HG03521 (cell line): ENCODE measurements at regions not wholly inside any gene's neighbourhood (a gene's known extent, or its start where the extent isn't known, plus 50 kb on each side); places are given as distances from the start of the nearest gene placed in this dataset.
"Not testable (repeated sequence)": the region's sequence is repeated elsewhere in the genome, so short reads cannot be mapped to it uniquely, and the experiment has no call there.

Experiments used
- ATAC-seq: cut with Tn5 transposase; IDR thresholded peaks from one replicate; pipeline ENCODE4 v1.9.1; 2021; ENCODE audit warnings: mild to moderate bottlenecking, moderate library complexity; ENCODE audit not compliant: unreplicated experiment

DNA sequence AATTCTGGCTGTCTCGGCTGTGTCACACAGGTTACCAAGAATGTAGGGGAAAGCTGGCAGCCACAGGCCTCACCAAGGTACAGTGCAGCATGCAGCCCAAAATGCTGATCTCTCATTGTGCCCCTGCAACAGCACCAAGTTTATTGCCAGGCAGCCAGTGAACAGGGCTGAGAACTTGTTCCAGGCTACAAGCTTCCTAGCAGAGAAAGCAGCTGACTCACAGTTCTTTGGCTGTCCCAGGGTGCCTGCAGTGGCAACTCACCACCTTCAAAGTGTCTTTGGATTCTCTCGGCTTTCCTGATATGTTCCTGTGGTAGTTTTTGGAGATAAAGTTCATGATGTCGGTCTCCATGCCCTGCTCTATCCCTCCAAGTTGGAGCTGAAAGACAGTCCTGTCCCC, 719.1 kb upstream of the ANO3 start:
- no peak for ATAC-seq

DNA sequence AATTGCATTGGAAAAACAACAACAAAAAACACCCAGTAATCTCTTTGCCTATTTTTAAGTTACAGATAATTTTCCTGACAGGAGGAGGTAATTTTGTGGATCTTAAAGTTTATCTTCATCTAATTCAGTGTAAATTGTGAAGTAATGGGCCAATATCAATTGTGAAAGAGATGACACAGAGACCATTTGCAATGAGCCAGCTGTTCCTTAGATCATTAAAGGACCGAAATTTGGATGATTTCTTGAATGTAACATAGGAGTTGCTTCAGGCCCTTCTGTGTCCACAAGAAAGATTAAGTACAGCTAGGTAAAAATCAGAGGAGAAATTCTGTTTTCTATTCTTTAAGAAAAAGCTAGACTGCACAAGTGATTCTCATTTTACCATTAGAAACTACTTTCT, 718.5 kb upstream of the ANO3 start:
- no peak for ATAC-seq

DNA sequence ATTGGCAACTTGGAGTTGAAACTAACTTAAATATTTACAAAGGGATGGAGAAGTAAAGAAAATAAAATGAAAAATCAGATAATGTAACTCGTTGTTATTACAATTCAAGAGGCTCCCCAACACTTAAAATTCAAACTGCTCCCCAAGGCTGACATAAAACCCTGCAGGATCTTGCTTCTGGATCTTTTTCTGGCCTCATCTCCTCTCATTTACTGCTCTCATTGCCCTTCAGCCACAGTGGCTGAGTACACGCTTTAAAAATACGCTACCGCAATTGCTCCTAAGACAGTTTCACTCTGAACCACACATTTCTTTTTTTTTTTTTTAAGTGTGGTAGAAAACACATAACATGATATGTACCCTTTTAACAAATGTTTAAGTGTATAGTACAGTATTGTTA, 718.1 kb upstream of the ANO3 start:
- ATAC-seq = no peak

DNA sequence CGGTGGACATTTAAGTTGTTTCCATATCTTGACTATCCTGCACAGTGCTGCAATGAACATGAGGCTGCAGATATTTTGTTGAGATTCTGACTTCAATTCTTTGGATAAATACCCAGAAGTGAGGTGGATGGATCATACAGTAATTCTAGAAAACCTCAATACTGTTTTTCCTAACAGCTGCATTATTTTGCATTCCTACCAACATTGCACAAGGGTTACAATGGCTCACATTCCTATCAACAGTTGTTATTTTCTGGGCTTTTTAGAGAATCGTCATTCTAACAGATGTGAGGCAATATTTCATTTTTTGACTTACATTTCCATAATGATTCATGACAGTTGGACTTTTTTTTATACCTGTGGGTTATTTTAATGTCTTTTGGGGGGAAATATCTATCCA, 716.9 kb upstream of the ANO3 start:
- no peak for ATAC-seq

DNA sequence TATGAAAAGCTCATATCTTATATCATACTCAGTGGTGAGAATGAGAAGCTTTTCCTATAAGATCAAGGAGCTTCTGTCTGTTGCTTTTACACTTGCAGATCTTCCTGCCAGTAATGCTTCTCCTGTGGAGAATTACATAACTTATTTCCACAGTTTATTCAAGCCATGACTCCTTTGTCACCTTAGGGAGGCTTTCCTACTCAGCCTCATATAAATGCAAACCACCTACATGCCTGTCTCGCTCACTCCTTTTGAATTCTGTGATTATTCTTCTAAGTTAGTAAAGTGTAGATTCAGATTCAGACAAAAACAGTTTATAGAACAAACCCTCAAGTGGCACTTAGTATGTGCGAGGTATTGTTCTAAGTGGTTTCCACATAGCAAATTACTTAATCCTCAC, 716.1 kb upstream of the ANO3 start:
- no peak for ATAC-seq

DNA sequence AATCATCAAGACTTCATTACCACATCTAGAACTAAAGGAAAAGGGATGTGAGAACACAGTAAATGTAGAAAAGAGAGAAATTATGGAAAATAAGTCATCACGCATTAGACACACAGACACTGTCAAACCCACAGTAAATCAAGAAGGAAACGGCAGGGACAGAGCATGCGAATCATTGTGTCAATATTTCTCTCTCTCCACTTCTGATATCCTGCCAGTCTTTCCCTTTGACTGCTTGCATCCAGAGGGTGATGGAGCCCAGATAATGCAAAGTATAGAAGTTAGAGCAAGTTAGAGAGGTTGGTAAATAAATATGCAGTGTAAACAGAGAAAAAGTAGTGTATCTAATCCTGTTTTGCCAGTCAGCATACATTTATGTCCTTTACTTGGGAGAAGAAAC, 706.8 kb upstream of the ANO3 start:
- ATAC-seq = no peak

DNA sequence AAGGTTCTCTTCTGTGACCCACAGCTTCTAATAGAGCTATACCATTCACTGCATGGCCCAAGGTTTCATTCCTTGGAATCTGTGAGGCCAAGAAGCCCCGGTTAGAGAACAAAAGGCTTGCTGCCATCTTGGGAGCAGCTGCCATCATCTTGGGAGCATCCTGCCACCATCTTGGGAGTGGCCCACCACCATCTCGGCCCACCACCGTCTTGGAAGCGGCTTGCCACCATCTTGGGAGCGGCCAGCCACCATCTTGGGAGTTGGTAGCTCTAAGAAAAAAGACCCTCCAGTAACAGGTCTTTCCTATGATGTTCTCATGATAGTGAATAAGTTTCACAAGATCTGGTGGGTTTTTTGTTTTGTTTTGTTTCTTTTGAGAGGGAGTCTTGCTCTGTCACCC, 703.9 kb upstream of the ANO3 start:
- no peak for ATAC-seq

DNA sequence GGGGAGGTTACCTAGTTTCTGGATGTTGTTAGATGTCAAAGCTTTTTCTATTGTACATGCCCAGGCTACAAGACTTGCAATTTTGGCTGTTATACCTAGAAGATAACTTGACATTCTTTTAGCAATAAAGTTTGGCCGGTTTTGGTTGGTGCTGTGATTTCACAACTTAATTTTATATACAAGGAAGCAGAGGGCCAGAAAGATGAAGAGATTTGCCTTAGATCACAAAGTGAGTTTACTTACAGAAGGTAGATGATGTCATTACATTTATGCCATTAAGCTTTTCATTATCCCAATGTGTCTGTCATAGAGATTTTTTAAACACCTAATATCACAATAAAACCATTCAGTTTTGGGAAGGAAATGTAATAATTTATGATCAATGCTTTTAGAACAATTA, 698.7 kb upstream of the ANO3 start:
- no peak for ATAC-seq

DNA sequence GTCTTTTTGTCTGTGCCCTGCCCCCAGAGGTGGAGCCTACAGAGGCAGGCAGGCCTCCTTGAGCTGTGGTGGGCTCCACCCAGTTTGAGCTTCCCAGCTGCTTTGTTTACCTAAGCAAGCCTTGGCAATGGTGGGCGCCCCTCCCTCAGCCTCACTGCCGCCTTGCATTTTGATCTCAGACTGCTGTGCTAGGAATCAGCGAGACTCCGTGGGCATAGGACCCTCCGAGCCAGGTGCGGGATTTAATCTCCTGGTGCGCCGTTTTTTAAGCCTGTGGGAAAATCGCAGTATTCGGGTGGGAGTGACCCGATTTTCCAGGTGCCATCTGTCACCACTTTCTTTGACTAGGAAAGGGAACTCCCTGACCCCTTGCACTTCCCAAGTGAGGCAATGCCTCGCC, 682.7 kb upstream of the ANO3 start:
- not testable (repeated sequence) for ATAC-seq

DNA sequence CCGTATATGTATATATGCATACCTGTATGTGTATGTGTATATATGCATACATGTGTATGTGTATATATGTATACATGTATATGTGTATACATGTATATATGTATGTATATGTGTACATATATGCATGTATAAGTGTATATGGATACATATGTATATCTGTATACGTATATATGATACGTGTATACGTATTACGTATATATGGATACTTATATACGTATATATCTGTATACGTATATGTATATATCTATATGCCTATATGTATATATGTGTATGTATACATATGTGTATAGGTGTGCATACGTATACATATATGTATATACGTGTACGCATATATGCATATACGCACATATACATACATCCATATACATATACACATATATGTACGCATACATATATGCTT, 681.6 kb upstream of the ANO3 start:
- no peak for ATAC-seq

DNA sequence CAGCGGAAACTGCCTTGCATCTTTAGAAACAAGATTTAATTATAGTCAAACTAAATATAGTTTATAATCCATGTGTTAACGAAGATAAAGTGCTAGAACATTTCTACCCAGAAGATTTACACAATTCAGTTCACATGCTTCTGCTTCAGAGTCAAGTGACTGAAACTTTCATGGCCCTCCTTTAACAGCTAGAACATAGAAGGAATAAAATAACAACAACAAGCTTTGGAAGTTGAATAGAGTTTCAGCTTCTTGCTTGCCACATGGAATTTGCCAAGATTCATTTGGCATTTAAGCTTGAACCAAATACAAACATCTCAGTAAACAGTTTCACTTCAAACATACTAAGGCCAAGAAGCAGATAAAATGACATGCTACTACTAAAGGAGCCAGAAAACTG, 676.3 kb upstream of the ANO3 start:
- ATAC-seq = no peak

DNA sequence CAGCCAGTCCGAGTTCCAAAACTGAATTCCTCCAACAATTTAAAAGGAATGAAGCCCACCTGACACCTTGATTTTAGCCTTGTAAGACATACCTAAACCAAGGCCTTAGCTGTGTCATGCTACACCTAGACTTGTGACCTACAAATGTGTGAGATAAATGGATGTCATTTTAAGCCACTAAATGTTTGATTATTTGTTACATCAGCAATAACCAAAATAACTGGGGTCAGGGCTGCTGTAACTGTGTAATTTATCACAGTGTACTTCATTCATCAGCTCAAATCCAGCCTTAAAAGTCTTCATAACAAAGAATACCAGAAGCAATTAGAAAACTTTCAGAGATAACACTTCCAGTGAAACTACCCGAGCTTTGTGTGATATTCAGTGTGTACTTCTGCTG, 673.0 kb upstream of the ANO3 start:
- no peak for ATAC-seq

DNA sequence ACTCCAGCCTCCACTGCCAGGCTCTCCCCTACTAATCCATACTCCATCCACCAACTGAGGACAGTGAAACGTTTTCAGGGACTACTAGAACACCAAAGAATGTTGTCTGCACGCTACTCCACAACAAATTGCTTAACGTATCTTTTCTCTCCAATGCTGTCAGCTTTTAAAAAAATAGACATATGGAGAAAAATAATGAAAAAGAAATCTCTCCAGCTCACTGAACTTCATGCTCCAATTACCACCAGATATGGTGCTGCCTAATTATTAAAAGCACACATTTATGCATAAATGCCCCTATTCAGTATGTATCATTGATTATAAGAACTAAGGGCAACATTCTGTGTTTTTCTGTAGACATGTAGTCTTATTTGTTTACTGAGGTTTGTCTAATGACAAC, 672.2 kb upstream of the ANO3 start:
- no peak for ATAC-seq

DNA sequence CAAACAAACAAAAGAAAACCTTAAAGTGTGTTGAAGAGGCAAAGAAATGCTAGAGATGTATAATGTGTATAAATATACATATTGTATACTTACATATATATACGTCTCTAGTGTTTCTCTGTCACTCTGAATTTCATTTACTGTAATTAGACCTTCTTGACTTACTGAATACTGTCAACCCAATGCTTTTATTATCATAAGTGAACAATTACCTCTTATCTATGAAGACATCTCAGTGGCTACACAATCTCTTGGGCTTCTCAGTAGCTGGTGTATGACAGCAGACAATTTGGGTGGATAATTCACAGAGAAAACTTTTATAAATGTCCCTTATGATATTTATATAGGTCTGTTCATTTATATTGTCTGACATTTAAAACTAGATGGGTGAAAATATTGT, 664.1 kb upstream of the ANO3 start:
- no peak for ATAC-seq

DNA sequence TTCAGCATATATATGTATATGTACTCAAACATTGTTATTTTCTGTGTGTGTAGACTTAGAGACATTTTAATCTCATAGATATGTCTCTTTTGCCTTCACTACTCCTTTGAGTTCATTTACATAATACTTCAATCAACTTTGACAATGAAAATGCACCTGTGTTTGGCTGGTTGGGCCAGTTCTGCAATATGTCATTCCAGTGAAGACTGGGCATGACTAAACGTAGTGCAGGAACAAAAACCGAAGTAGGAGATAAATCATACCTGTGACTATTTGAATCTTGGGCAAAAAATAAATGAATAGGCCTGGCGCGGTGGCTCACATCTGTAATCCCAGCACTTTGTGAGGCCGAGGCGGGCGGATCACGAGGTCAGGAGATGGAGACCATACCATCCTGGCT, 640.0 kb upstream of the ANO3 start:
- no peak for ATAC-seq

DNA sequence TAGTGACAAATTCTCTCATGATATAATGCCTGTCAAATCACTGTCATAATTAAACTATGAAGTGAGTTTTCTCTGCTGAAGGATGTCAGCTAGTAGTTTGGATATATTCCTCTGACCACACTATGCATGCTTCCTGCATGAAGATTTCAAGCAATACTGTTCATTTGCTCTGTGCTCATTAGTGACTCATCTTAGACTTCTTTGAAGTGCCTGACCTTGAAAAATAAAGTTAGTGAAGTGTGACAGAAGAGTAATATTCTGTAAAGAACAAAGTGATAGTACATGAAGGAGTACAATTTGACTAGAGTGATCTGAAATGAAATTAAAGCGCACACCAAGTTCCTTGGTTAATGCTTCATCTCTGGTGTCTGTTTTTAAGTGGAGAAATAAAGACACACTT, 629.5 kb upstream of the ANO3 start:
- ATAC-seq = no peak

DNA sequence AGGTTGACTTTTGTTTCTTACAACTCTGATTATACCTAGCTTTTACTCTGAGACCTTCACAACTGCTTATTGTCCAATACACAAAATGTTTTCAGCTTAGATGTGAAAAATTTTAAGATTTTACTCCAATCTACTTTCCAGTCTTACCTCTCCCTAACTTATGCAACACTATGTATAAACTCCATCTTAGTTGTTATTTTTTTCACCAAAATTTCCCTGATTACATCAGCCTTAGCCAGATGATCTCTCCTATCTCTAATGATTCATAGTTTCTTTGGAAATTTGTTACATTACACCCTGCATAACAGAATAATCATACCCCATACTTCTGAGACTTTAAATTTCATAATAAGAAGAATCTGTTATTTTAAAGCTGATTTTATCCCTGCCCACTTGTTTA, 621.0 kb upstream of the ANO3 start:
- no peak for ATAC-seq

DNA sequence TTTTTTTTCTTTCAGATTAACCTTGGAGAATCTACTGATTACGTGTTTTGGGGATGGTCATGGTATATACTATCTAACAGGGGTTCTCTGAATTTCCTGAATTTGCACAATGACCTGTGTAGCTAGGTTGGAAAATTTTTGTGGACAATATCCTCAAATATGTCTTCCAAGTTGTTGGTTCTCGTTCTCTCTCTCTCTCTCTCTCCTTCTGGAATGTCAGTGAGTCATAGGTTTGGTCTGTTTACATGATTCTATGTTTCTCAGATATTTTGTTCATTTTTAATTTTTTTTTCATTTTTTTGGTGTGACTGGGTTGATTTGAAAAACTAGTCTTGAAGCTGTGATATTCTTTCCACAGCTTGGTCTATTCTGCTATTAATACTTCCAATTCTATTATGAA, 604.0 kb upstream of the ANO3 start:
- no peak for ATAC-seq

DNA sequence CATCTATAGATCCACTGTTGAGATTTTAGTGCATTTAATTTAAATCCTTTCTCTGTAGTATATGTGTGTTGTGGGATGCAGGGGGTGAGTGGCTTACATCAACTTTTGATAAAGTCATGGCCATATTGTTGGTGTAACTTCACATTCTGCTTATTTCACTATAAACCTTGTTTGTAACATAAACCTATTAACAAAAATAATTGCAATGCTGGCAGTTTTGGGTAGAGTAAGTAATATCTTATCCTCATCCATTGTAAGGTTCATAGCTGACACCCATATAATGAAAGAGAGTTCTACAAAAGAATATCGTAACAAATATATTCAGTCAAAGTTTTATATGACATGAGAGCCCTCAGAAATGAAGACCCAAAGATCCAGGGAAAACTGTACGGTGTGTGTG, 601.7 kb upstream of the ANO3 start:
- no peak for ATAC-seq

DNA sequence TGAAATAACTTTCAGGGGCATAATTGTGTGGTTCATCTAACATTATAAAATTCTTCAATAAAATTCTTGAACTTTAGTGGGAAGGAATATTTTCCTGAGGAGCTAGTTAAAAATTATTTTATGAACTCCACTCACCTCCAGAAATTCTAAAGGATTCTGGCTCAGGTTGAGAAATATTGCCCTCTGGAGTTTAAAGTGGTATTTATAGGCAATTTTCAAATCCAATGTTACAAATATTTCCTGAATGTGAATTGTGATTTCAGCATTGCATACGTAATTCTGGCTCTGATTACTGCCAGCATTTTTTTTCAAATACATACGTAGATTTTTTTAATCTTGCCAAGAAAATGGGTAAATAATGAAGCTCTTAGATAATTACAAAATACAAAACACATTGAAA, 598.2 kb upstream of the ANO3 start:
- no peak for ATAC-seq

DNA sequence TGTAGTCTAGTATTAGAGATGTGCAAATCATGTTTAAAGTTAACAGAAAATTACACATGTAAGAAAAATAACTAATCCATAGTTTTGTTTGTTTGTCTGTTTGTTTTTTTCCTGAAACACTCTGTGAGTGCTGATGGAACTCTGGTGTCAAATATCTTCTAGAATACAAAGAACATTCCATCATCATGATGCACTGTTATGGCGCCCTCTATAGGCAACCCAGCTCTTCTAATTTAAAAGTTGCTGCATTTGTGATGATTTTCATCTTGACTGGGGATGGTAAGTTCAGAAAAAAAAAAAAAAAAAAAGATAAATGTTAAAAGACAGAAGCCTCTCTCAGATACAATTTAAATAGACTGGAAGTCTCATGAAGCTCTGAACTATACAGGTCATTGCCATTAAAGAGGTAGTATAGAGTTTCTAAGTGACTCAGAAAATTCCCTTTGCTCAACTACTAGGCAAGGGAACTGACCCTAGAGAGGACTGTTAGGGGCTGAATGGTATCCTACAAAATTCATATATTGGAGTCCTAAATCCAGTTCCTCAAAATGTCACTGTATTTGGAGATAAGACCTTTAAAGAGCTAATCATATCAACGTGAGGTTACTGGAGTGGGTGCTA, 597.2 kb upstream of the ANO3 start:
- ATAC-seq = no peak

DNA sequence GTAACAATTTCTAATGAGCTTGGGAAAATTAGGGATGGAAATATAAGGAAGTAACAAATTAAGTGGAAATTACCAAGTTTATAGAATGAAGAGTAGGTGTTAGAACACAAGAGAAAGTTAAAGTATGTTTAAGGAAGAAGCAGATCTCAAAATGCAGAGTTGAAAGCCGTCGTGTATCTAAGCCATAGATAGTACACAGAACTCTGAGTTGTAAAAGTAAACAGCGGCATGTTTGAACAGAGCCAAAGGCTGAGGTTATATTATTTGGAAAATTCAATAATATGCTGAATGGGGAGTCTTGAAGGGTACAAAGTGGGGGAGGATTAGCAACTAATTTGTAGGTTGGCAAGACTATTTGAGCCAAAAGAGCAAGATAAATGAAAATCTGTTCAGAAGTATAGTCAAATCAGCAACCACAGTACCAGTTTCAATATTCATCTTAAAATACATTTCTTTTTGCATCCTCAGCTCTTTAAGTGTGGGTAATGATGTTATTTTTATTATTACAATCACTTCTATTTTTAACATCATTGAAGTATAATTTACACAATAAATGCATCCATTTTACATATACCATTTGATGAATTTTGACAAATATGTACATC, 594.8 kb upstream of the ANO3 start:
- ATAC-seq = no peak

DNA sequence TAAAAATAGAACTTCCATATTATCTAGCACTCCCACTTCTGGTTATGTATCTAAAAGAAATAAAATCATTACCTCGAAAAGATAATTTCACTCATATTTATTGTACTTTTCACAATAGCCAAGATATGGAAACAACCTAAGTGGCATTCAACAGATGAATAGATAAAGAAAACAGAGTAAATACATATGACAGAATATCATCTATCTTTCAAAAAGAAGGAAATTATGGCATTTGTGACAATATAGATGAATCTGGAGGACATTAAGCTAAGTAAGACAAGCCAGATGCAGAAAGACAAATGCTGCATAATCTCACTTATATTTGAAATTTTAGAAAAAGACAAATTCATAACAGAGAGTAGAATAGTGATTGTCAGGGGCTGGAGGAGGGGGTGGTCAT, 590.0 kb upstream of the ANO3 start:
- ATAC-seq = no peak
